K562 (cell line): ENCODE measurements at regions not wholly inside any gene's neighbourhood (a gene's known extent, or its start where the extent isn't known, plus 50 kb on each side); places are given as distances from the start of the nearest gene placed in this dataset.

ENCODE experiments used
- TF ChIP-seq, protein P1 (sequence below): sonication (generic); formaldehyde crosslinking; IDR thresholded peaks from 2 replicates; pipeline ENCODE4 v1.8.0; 2022; ENCODE audit warnings: missing genetic modification reagents, mild to moderate bottlenecking, borderline replicate concordance
- TF ChIP-seq, protein P2 (sequence below): fragments of 450-650 bp; IDR thresholded peaks from 2 replicates; pipeline ENCODE4 v1.6.1; 2016; ENCODE audit warnings: low read depth

- TF ChIP-seq, protein P1, sequence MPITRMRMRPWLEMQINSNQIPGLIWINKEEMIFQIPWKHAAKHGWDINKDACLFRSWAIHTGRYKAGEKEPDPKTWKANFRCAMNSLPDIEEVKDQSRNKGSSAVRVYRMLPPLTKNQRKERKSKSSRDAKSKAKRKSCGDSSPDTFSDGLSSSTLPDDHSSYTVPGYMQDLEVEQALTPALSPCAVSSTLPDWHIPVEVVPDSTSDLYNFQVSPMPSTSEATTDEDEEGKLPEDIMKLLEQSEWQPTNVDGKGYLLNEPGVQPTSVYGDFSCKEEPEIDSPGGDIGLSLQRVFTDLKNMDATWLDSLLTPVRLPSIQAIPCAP (CRISPR knock-in tag) = no peak
- TF ChIP-seq, protein P2, sequence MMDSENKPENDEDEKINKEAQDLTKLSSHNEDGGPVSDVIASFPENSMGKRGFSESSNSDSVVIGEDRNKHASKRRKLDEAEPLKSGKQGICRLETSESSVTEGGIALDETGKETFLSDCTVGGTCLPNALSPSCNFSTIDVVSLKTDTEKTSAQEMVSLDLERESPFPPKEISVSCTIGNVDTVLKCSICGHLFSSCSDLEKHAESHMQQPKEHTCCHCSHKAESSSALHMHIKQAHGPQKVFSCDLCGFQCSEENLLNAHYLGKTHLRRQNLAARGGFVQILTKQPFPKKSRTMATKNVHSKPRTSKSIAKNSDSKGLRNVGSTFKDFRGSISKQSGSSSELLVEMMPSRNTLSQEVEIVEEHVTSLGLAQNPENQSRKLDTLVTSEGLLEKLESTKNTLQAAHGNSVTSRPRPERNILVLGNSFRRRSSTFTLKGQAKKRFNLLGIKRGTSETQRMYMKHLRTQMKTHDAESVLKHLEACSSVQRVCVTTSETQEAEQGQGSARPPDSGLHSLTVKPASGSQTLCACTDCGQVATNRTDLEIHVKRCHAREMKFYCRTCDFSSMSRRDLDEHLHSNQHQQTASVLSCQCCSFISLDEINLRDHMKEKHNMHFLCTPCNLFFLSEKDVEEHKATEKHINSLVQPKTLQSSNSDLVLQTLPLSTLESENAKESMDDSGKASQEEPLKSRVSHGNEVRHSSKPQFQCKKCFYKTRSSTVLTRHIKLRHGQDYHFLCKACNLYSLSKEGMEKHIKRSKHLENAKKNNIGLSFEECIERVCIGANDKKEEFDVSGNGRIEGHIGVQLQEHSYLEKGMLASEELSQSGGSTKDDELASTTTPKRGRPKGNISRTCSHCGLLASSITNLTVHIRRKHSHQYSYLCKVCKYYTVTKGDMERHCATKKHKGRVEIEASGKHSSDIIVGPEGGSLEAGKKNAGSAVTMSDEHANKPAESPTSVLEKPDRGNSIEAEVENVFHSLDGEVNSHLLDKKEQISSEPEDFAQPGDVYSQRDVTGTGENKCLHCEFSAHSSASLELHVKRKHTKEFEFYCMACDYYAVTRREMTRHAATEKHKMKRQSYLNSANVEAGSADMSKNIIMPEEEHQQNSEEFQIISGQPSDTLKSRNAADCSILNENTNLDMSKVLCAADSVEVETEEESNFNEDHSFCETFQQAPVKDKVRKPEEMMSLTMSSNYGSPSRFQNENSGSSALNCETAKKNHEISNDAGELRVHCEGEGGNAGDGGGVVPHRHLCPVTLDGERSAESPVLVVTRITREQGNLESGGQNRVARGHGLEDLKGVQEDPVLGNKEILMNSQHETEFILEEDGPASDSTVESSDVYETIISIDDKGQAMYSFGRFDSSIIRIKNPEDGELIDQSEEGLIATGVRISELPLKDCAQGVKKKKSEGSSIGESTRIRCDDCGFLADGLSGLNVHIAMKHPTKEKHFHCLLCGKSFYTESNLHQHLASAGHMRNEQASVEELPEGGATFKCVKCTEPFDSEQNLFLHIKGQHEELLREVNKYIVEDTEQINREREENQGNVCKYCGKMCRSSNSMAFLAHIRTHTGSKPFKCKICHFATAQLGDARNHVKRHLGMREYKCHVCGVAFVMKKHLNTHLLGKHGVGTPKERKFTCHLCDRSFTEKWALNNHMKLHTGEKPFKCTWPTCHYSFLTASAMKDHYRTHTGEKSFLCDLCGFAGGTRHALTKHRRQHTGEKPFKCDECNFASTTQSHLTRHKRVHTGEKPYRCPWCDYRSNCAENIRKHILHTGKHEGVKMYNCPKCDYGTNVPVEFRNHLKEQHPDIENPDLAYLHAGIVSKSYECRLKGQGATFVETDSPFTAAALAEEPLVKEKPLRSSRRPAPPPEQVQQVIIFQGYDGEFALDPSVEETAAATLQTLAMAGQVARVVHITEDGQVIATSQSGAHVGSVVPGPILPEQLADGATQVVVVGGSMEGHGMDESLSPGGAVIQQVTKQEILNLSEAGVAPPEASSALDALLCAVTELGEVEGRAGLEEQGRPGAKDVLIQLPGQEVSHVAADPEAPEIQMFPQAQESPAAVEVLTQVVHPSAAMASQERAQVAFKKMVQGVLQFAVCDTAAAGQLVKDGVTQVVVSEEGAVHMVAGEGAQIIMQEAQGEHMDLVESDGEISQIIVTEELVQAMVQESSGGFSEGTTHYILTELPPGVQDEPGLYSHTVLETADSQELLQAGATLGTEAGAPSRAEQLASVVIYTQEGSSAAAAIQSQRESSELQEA = no peak
These were observed 1528.2 kb downstream of the RAPGEF2 start (continued) for GRCh38 chr4:160631044-160631443.
